PC-9 (cell line): ENCODE measurements at regions not wholly inside any gene's neighbourhood (a gene's known extent, or its start where the extent isn't known, plus 50 kb on each side); places are given as distances from the start of the nearest gene placed in this dataset.

Source experiments
- EZH2 ChIP-seq: fragments of 200-600 bp; sonication (generic); IDR thresholded peaks from 2 replicates; pipeline ENCODE4 v1.8.0; 2017; ENCODE audit warnings: antibody characterized with exemption, low read depth
- TF ChIP-seq, protein P1 (sequence below): fragments of 200-600 bp; sonication (generic); conservative IDR thresholded peaks from 2 replicates; pipeline ENCODE4 v1.6.1; 2017; ENCODE audit warnings: mixed run types, antibody characterized with exemption, mild to moderate bottlenecking, moderate library complexity

DNA sequence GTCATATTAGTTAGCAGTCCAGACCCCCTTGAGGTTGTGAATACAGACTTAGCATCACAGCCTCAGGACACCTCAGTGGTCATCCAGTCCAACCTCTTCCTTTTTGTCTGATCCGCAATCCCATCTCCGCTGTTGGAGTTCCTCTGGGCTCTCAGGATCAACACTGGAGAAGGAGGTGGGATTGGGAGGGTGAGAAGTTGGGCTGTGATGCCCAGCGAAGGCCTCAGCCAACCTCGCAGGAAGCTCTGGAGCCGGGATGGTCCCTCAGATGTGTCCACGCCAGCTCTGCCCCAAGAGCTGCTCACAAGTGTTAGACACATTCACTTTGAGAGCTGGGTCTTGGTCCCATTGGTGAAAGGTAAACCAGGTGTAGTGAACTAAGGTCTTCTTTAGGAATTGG lies 74.9 kb upstream of the AFF3 start:
- TF ChIP-seq, protein P1, sequence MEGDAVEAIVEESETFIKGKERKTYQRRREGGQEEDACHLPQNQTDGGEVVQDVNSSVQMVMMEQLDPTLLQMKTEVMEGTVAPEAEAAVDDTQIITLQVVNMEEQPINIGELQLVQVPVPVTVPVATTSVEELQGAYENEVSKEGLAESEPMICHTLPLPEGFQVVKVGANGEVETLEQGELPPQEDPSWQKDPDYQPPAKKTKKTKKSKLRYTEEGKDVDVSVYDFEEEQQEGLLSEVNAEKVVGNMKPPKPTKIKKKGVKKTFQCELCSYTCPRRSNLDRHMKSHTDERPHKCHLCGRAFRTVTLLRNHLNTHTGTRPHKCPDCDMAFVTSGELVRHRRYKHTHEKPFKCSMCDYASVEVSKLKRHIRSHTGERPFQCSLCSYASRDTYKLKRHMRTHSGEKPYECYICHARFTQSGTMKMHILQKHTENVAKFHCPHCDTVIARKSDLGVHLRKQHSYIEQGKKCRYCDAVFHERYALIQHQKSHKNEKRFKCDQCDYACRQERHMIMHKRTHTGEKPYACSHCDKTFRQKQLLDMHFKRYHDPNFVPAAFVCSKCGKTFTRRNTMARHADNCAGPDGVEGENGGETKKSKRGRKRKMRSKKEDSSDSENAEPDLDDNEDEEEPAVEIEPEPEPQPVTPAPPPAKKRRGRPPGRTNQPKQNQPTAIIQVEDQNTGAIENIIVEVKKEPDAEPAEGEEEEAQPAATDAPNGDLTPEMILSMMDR, result no peak
- no peak for TF ChIP-seq EZH2
